ENCODE measurements at regions not wholly inside any gene's neighbourhood (a gene's known extent, or its start where the extent isn't known, plus 50 kb on each side); places are given as distances from the start of the nearest gene placed in this dataset.

DNA sequence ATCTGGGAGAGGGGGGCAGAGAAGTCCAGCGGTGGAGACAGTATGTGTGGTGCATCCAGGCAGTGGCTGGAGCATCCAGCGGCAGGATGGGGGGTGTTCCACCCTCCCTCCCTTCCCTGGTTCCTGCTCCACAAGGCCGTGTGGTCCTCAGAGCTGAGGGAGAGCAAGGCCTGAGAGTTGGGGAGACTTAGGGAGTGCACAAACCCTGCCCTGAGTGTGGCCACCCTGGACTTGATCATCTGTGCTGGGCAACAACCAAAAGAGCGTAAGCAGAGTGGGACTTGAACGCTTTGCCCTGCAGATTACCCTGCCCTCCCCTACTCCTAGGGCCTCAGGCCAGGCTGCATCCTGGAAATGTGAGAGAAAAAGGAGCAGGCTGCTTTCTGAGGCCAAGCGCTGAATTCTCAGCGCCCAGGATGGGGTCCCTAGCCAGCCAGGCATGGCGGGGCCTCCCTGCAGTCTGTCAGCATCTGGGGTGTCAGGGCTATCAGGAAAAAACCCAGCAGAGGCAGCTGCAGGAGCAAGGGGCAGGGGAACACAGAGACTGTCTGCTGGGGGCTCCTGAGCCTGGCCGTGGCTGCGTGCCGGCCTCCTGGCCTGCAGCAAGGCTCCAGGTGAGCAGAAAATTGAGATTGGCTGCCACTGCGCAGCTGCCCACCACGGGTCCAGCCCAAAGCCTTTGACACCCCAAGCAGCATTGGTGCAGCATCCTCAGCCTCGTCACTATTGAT lies 266.2 kb downstream of the NPHP4 start:
- Histone ChIP-seq H3K36me3 (replicated peaks in 1 of 2; ENCODE audit: insufficient read depth in 1 of 2, low read depth in 2 of 2) (no peaks in the 10 kb centered on the region), H3K4me1 (no peaks in the 10 kb centered on the region), H3K9me3 (no peaks in the 10 kb centered on the region), H3K27me3 (no peaks in the 10 kb centered on the region), H3K4me3 (no peak overlapping the region), H3K27ac (no peak overlapping the region)
- TF ChIP-seq POLR2A (IDR thresholded peaks at IDR 0.05): no peak
- TF ChIP-seq, protein P1, sequence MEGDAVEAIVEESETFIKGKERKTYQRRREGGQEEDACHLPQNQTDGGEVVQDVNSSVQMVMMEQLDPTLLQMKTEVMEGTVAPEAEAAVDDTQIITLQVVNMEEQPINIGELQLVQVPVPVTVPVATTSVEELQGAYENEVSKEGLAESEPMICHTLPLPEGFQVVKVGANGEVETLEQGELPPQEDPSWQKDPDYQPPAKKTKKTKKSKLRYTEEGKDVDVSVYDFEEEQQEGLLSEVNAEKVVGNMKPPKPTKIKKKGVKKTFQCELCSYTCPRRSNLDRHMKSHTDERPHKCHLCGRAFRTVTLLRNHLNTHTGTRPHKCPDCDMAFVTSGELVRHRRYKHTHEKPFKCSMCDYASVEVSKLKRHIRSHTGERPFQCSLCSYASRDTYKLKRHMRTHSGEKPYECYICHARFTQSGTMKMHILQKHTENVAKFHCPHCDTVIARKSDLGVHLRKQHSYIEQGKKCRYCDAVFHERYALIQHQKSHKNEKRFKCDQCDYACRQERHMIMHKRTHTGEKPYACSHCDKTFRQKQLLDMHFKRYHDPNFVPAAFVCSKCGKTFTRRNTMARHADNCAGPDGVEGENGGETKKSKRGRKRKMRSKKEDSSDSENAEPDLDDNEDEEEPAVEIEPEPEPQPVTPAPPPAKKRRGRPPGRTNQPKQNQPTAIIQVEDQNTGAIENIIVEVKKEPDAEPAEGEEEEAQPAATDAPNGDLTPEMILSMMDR (IDR thresholded peaks at IDR 0.05): no peak
- intact Hi-C loops (cut with DNase I): no loop called here
- 61 to 64% methylated on average over 8 to 14 of the region's 14 CpGs for WGBS, 2 donors
- DNase-seq (no peak), ATAC-seq (no peak)

DNA sequence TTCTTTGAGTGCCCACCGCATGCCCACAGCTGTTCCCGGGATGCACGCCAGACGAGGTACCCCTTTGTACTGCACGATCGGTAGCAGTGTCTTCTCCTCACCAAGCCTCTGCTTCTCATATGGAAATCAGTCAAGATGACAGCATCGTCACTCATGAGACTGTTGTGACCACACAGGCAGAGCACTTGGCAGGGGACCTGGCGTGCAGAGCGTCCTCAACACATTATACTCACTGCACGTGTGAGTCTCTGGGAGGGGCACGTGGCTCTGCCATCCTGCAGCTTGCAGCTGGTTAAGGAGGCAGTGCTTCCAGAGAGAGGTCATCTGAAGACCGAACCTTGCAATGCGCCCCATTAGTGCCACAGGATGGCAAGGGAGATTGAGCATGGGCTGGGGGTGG lies 266.8 kb downstream of the NPHP4 start:
- H3K27ac ChIP-seq: no peak overlapping the region
- H3K27me3 ChIP-seq: no peaks in the 10 kb centered on the region
- no peaks in the 10 kb centered on the region for H3K4me1 ChIP-seq
- no peak for TF ChIP-seq POLR2A (IDR thresholded peaks at IDR 0.05)
- TF ChIP-seq, protein P1 (IDR thresholded peaks at IDR 0.05): no peak
- WGBS, 2 donors: 72 to 73% methylated on average over 8 to 13 of the region's 13 CpGs
- H3K36me3 ChIP-seq (replicated peaks in 1 of 2; ENCODE audit: insufficient read depth in 1 of 2, low read depth in 2 of 2): no peaks in the 10 kb centered on the region
- H3K9me3 ChIP-seq: no peaks in the 10 kb centered on the region
- ATAC-seq: no peak
- H3K4me3 ChIP-seq: no peak overlapping the region
- intact Hi-C loops (cut with DNase I): no loop called here
- DNase-seq: no peak

DNA sequence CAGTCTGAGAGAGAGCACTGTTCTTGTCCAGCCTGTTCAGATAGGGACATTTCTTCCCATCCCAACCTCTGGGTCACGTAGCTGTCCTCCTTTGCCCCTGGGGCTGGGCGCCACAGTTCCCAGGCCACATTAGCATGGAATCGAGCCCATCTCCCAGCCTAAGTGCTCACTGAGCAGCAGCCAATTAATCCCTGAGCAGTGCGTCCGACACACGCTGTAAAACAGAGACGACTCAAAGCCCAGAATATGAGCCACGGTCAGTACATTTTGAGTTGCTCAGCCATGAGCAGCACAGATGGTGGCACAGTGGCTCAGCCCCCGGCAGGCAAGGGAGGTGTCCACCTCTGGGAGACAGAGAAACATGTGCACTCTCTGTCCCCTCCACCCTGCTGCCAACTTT lies 267.4 kb downstream of the NPHP4 start:
- WGBS, 2 donors: 55 to 58% methylated on average over 3 to 9 of the region's 9 CpGs
- no peak overlapping the region for H3K4me3 ChIP-seq
- no peaks in the 10 kb centered on the region for H3K27me3 ChIP-seq
- H3K36me3 ChIP-seq (replicated peaks in 1 of 2; ENCODE audit: insufficient read depth in 1 of 2, low read depth in 2 of 2): no peaks in the 10 kb centered on the region
- DNase-seq: no peak
- H3K27ac ChIP-seq: no peak overlapping the region
- H3K4me1 ChIP-seq: no peaks in the 10 kb centered on the region
- intact Hi-C loops (cut with DNase I): no loop called here
- no peaks in the 10 kb centered on the region for H3K9me3 ChIP-seq
- TF ChIP-seq POLR2A (IDR thresholded peaks at IDR 0.05): no peak
- TF ChIP-seq, protein P1 (IDR thresholded peaks at IDR 0.05): no peak
- no peak for ATAC-seq

DNA sequence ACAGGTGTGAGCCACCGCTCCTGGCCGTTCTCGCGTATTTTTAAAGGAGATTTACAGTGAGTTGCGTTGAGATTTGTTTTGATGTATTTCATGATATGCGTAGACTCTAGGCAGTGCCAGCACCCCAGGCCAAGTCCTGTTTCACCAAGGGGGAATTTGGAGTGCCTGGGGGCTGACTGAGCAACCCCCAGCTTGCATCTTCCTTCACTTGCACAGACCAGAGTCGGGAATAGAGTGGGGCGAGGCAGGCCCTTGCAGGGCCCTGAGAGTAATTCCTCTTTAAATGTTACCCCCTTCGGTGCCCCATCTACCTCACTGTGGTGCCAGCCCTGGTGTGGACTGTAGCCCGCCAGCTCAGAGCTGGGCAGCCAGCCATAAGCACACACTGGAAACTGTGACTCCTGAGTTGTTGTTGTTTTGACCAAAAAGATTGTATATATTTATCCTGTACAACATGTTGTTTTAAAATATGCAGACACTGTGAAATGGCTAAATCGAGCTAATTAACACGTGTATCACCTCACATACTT lies 269.5 kb downstream of the NPHP4 start:
- DNase-seq (no peak), ATAC-seq (no peak)
- TF ChIP-seq, protein P1 (IDR thresholded peaks at IDR 0.05): no peak
- no peak for TF ChIP-seq POLR2A (IDR thresholded peaks at IDR 0.05)
- no peak overlapping the region for H3K4me3 ChIP-seq
- H3K4me1 ChIP-seq: no peaks in the 10 kb centered on the region
- H3K27me3 ChIP-seq: no peaks in the 10 kb centered on the region
- H3K36me3 ChIP-seq (replicated peaks in 1 of 2; ENCODE audit: insufficient read depth in 1 of 2, low read depth in 2 of 2): no peaks in the 10 kb centered on the region
- no peak overlapping the region for H3K27ac ChIP-seq
- 75 to 82% methylated on average over 11 to 12 of the region's 12 CpGs for WGBS, 2 donors
- intact Hi-C loops (cut with DNase I): no loop called here
- no peaks in the 10 kb centered on the region for H3K9me3 ChIP-seq

Data from body of pancreas (tissue), 4 donors.